Gastrocnemius medialis (tissue), 4 donors: ENCODE measurements at regions not wholly inside any gene's neighbourhood (a gene's known extent, or its start where the extent isn't known, plus 50 kb on each side); places are given as distances from the start of the nearest gene placed in this dataset.

Source experiments
- CTCF ChIP-seq, 5 experiments: fragments of 450-650 bp in 3 of 5; fragments of 200-600 bp in 2 of 5; sonication (generic) in 2 of 5; IDR thresholded peaks in 4 of 5; conservative IDR thresholded peaks in 1 of 5; 1 replicate in 4 of 5; 2 replicates in 1 of 5; pipeline ENCODE4 v1.5.1; 2016 to 2019; ENCODE audit warnings: antibody characterized with exemption in 5 of 5, mild to moderate bottlenecking in 3 of 5, moderate library complexity in 3 of 5
- POLR2A ChIP-seq, 2 donors: fragments of 450-650 bp; IDR thresholded peaks; one replicate each; pipeline ENCODE4 v1.6.1; 2017; ENCODE audit warnings: antibody characterized with exemption in 2 of 2, mild to moderate bottlenecking in 2 of 2, moderate library complexity in 2 of 2

- TF ChIP-seq POLR2A (IDR thresholded peaks at IDR 0.05): no peak
- TF ChIP-seq CTCF (IDR thresholded peaks at IDR 0.05 in 4 of 5, conservative IDR thresholded peaks at IDR 0.05 in 1 of 5): no peak
Measured at GRCh38 chr5:120394259-120394658, 69.8 kb upstream of the PRR16 start.
